GM19452 (cell line): ENCODE measurements at regions not wholly inside any gene's neighbourhood (a gene's known extent, or its start where the extent isn't known, plus 50 kb on each side); places are given as distances from the start of the nearest gene placed in this dataset.

Experiments
- ATAC-seq: cut with Tn5 transposase; IDR thresholded peaks from one replicate; pipeline ENCODE4 v1.9.1; 2021; ENCODE audit not compliant: unreplicated experiment

DNA sequence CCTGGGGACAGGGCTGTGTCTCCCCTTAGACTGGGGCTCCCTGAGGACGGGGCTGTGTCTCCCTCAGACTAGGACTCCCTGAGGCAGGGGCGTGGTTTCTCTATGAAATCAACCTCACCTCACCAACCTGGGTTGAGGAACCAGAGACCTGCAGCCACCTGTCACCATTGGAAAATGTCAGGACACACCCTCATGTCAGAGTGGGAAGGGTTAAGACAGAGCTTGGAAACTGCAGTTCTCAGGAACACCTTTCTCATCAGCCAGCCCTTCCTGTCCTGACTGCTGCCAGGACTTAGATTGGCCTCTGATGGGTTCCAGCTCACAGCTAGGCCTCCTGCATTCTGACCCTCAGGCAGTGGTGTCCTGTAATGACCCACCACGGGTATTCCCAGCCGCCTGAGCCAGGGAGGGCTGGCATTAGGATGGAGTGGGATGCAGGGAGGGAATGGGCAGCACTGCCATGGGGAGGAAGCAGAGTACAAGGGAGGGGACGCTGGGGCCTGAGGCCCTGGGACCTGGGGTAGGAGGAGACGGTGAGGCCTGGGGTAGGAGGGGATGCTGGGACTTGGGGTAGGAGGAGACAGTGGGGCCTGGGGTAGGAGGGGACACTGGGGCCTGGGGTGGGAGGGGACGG, 76.3 kb downstream of the MRPL14 start:
- no peak for ATAC-seq

DNA sequence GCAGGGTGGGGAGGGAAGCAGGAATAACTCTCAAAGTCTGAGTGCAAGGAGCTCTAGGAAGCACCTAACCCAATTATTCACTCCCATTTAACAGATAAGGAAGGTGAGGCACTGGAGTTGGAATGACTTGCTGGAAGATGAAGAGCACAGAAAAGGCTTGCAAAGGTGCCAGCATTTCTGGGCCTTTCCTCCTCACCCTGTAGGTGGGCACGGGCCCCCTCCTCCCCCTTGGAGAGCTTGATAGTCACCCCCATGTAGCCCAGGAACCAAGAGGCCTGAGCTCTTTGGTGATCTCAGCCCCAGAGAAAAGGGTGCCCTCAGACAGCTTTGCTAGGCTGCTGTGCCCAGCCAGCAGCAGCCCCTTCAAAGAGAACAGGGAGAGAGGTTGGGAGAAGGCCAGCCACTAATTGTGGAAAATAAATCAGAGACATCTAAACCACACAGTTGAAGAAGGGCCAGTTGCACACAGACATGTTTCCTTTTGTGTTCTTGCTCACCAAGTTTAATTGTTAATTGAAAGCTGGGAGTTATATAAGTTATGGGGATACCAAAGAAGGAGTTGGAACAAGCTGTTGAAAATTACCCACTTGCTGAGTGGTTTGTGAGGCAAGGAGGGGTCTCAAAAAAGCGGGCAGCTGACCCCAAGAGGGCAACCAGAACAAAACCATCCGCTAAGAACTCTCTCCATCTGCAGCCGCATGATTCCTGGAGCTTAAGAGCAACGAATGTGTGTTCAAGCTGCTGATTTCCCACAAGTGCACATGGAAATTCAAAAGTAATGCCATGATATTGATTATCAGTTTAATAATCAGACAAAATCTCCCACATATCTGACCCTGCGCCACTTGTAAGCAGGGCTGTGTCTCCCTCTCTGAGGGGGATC, 77.0 kb downstream of the MRPL14 start:
- no peak for ATAC-seq

DNA sequence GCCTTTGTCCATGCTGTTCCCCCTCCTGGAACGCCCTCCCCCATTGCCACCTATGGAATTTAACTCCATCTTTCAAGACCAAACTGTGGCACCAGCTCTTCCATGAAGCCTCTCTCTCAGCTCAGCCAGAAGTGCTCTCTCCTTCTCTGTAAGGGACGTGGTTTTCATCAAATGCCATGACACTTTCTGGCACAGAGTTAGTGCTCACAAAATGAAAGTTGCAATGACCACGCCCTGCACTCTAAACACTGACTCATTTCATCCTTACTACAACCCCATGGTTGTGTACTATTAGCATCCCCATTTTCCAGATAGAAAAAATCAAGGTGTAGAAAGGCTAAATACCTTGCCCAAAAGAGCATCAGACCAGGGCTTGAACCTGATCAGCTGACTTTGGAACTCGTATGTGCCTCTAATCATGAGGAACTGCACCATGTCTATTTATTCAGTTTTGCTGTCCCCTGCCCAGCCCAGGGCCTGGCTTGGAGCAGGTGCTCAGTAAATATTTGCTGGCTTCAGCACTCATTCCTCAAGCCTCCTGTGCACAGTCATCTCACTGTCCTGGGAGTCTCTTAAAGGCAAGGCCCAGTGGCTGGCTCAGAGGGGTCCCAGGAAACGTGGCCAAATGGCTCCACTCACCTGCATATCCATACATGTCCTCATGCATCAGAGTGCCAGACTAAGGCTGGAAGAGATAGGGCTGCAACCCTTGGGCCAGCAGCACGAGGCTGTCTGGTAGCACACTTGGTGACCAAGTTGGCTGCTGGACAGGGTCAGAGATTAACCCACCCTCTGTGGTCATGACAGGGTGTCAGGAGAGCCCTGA, 77.9 kb downstream of the MRPL14 start:
- ATAC-seq: no peak

DNA sequence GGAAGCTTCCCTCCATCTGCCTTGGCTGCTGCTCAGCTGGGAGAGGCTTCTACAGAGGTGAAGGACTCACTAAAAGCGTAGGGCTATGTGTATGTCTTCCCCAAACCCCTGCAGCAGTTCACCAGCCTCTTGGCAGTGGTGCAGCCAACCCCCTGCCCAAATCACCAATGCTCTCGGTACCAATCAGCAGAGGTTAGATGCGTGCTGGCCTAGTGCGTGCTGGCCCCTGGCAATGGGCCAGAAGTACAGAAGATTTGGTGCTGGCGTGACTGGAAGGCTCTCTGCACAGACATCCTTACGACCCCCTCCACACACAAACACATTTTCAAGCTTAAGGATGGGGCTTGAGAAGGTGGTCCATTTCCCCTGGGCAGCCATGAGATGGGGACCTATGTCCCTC, 79.0 kb downstream of the MRPL14 start:
- no peak for ATAC-seq

DNA sequence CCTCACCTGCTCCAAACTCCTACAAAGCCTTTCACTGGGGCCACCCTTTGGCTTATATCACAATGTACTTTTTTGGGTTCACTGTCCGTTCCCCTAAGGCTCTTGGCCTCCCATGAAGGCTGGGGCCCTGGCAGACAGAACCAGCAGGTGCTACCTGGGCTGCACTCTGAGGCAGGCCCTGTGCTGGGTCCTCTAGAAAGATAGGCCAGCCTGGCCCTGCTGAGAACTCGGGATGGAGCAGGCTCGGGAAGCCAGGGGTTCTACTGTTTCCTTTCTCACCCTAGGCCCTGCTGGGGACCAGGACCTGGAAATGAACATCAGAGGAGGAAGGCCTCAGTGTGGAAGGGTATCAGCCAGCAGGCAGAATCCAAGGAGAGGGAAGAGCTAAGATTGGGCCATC, 79.5 kb downstream of the MRPL14 start:
- ATAC-seq: no peak

DNA sequence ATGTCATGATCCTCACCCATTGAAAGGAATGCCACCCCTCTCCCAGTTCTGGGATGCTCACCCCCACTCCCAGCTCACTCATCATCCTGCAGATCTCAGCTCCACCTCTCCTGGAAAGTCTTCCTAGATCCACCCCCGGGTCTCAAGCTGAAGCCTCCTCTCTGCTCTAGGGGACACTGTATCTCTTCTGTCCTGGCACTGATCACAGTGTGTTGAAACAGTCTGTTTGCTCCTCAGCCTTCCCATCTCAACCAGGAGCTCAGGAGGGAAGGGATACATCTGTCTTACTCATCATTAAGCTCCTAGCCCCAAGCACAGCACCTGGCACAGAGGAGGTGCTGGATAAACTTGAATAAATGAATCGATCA, 80.1 kb downstream of the MRPL14 start:
- no peak for ATAC-seq

DNA sequence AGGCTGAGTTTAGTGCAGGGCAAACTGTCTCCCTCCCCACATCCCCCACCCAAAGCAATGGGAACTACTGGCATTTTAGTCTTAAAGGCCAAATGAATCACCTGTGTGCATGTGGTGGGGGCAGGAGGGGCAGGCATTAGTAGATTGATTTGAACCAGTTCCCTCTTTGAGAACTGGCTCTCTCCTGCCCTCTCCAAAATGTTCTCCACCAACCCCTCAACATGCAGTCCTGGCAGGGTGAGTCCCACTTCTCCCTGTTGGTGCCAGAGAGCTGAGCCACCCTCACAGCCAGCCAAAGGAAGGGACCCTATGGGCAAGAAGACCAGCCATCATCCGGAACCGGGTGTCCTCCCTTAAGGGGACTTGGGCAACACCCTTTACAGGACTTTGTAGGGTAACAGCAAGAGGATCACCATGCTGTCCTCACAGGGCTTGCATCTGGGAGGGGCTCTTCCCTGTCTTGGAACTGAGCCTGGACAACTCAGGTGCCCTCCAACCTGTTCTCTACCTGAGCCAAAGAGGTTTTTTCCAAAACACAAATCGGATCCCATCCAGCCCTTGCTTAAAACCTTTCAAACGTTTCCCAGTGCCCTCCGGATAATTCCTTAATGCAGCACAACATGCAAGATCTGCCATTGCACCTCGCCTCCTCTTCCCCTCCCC, 80.6 kb downstream of the MRPL14 start:
- no peak for ATAC-seq

DNA sequence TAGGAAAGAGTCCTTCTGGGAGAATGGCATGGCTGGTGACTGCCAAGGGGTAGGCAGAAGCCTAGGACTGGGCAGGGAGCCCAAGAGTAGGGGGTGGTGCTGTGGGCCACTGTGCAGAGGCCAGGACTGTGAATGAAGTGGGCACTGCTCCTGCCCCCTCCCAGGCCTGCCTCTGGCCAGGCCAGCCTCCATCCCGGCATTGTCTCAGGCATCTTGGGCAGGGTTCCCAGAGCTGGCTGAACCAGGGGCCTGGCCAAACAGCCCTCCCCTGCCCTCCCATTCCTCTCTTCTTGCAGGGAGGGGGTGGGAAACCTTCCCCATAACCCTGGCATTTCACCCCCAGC, 81.6 kb downstream of the MRPL14 start:
- ATAC-seq: no peak

DNA sequence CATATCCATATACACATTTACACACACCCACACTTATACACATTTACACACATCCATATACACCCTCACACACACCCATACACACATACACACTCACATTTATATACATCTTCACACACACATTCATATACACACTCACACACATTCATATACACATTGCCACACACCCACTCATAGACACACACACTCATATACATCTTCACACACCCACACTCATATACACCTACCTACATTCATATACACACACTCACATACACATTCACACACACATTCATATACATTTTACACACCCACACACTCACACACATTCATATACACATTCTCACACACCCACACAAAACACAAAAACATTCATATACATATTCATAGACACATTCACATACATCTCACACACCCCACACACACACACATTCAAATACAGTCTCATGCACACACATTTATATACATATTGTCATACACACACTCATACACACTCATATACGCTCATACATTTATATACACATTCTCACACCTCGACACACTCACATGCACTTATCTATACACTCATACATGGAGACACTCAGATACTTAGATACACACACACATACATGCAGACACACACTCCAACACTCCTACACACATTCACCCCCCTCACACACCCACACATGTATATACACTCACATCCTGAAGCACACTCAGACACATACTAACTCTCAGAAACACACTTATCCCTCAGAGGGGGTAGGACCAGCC, 82.1 kb downstream of the MRPL14 start:
- no peak for ATAC-seq

DNA sequence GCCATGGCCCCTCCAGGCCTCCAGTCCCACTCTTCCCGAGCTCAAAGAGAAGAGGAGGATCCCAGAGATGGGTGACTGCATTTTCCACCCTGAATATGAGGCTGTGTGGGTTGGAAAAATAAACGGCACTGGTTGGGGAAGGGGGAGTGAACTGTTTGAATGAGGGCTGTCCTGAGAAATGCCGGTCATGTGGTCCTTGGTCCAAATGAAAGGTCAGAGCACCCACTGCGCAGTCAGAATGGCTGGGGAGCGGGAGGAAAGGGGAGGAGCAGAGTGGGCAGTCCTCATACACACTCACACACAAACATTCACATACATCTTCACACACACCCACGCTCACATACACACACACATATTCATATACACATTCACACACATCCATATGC, 83.1 kb downstream of the MRPL14 start:
- no peak for ATAC-seq

DNA sequence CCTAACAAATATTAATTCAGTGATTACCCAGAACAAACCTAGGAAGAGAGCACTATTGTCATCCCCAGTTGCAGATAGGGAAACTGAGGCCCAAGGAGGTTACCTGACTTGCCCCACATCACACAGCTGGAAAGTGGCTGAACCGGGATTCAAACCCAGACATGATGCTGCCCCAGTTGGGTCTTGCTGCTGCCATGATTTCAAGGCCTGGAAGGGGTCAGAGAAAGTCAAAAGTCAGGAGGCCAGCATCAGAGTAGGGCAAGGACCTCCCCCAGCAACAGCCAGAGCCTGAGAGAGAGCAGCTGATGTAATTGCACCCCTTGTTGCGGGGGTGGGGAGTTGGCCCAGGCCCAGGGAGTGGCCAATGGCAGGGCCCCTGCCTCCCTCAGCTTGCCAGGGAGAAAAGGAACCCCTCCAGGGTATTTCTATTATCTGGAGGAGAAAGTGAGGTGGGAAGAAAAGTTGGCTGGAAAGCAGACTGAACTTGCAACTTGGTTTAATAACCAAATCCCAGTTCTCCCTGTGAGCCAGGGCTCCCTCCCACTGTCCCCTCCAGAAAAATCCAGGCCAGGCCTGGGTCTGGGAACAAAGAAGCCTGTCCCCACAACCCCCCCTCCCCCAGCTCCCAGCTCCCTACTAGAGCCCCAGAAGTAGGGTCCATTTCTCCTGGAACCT, 83.6 kb downstream of the MRPL14 start:
- ATAC-seq: no peak

DNA sequence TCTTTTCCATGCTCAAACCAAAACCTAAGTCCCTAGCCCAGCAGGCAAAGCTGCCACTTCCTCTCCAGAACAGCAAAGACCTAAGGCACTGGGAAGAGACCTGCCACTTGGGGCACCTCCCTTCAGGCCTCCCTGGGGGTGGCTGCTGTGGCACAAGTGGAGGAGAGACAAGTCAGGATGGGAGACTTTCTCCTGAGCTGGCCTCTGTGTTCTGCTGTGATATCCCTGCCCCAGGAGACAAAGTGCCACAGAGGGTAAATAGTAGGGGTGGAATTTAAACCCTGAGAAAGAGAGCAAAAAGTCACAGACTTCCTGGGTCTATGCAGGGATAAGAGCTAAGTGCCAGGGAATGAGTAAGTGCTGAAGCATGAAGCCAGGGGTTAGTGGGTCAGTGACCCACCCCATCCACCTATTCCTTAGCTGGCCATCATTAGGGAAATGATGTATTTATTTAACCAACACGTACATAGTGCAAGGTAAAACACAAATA, 84.2 kb downstream of the MRPL14 start:
- ATAC-seq: no peak

DNA sequence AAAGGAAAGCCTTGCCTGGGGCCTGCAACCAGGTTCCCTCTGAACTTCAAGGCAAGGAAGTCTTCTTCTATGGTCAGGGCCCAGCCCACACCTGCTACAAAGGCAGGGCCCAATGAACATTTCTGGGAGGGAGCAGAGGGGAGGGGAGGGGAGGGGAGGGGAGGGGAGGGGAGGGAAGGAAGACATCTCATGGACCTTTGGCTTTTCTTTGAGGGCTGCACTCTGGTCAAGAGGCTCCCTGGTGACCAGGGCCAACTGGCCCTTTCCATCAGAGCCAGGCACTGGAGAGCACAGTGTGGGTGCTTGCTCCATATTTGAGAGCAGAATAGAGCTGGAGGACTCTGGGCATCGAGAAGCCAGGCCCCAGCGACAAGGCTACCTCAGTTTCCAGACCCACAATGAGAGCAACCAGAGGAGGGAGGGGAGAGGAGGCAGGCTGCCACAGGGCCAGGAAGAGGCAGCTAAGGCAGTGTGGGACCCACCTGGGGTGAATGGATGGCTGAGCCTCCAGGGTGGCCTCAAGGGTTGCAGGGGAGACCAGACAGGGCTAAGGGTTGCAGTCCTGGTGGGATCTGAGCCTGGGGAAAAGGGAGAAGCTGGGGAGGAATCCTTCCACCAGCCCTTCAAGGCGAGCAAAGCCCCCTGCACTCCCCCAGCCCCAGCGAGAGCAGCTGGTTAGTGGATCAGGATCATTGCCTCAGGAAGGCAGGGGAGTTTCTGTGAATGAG, 84.8 kb downstream of the MRPL14 start:
- ATAC-seq: no peak

DNA sequence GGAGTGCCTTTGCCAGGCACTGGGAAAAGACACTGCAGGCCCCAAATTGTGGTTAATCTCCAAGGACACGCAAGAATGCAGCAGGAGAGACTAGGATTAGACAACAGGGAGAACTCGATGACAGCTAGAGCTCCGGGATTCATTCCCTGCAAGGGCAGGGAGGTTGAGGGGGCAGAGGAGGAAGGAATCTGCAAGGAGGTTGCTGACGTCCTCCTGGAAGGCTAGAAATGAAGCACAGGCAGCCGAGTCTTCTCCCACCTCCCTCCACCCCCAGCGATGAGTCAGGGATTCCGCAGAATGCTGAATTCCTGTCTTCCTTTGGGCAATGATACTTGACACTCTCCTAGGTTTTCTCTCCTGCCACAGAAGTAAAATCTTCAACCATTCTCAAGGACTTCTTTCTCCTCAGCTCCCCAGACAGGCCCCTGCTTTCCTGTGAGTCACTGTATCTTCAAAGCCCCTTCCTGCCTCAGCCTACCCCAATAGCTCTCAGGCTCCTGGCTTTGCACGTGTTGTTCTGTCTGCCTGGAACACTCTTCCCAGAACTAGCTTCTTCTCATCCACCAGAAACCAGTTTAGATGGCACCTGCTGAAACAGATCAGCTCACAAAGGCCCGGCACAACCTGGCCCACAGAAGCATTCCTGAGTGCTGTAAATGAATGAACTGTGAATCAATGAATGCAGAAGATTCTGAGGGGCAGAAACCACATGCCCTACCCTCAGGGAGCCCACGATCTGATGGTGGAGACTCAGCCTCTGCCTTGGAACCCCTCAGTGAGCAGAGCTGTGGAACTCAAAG, 85.6 kb downstream of the MRPL14 start:
- ATAC-seq: no peak

DNA sequence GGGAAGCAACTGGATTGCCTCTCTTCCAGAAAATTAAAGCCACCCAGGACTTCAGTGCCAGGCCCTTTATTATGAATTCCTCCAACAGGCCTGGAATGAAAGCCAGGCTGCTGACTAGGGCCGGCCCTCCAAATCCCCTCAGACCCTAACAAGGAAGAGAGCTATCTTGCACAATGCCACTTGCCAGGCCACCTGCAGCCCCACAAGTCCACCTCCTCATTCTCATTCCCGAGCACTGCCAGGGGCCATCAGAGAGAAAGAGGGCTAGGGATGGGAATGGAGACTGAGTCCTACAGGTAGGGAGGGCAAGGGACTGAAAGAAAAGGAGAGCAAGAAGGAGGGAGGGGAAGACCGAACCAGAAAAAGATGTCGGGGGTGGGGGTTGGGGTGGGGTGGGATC, 86.5 kb downstream of the MRPL14 start:
- ATAC-seq: no peak

DNA sequence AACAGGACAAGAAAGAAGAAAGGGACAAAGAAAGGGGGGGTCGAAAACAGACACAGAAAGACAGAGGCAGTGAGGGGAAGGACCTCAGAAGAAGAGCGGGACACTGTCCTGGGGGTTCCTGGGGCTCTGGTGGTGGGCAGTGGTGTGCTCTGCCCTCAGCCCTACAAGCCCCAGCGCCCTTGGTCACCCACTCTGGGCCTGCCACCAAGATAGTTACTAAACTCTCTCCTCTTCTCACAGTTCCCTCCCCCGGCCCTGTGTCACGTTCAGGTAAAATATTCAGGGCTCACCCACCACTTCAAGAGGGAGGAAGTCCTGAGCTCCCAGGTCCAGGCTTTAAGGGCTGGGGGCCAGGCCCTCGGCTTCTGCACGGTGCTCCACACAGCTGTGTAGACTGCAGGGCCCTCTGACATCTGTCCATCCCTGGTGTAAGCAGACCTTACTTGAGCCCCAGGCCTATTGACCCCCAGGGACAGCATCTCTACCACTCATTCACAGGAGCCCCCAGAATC, 87.4 kb downstream of the MRPL14 start:
- no peak for ATAC-seq

DNA sequence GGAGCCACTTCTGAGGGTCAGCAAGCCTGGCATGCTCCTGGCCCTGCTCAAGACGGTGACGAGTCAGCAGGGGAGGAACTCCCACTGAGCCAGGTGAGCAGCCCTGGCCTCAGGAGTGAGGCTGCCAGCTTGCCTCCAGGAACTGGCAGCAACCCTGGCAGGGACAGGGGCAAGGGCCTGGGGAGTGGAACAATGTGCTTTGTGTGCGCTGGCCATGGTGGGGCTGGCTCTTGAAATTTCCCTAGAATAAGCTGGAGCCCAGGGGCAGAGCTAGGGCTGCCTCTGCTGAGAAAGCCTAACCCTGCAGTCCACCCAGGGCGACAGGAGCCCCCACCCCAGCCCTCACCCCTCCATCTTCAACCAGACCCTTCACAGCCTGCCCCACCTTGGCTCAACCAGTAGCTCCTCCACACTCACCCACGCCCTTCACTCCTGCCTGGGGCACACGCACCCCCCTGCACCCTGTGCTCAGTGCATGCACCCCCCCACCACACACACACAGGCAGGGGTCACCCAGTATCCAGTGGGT, 88.0 kb downstream of the MRPL14 start:
- no peak for ATAC-seq

DNA sequence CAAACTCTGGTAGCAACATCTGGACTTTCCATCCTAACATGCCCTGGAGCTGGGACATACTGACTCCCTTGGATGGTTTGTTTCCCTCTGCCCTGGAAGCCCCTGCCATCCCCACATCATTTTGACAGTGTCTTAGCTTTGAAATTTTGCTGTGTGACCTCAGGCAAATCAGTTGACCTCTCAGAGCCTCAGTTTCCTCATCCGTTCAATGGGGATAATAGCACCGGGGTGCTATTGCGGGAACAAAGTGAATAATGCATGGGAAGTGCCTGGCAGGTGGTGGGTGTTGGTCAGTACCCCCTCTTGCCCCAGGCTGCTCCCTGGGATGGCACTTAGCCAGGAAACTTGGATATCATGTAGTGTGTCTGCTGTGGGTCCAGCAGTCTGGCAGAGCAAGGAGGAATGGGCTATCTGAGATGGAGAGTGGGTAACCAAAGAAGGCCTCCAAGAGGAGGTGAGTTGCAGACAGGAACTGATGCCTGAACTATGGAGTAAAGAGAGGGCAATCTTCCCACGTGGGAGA, 88.6 kb downstream of the MRPL14 start:
- ATAC-seq: no peak
